ENCODE measurements at regions not wholly inside any gene's neighbourhood (a gene's known extent, or its start where the extent isn't known, plus 50 kb on each side); places are given as distances from the start of the nearest gene placed in this dataset.

DNA sequence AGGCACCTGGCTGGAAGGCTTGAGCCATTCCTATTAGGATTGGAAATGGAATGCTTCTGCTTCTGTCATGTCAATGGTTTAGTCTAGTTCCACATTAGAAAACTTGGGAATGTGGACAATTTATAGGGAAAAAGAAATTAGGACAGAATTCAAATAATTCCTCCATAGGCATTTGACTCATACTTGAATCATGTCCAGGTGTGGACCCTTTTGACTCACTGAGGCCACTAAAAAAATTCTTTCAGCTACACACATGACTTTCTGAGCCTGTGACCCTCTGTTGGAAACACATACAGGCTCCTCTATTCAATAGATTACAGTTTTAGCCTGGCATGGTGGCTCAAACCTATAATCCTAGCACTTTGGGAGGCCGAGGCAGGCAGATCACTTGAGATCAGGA is 100.5 kb downstream of the RASSF10 start:
- WGBS (ENCODE audit: low lambda C conversion rate): 63% methylated on average over 1 of the region's 1 CpG
- no peaks in the 10 kb centered on the region for H3K9me3 ChIP-seq
- H2AFZ ChIP-seq (ENCODE audit: low read depth): no peak overlapping the region
- no peak for TF ChIP-seq EZH2phosphoT487 (IDR thresholded peaks at IDR 0.05; ENCODE audit: borderline replicate concordance, low read depth)
- no peak for TF ChIP-seq YY1 (IDR thresholded peaks at IDR 0.05; ENCODE audit: low read depth)
- no peak for TF ChIP-seq EP300 (IDR thresholded peaks at IDR 0.05; ENCODE audit: borderline replicate concordance in 1 of 2, low read depth in 1 of 2, low read length in 1 of 2)
- no peak for TF ChIP-seq GATA2 (CRISPR knock-in tag; IDR thresholded peaks at IDR 0.05)
- no peak for TF ChIP-seq ELF1 (IDR thresholded peaks at IDR 0.05)
- TF ChIP-seq TEAD4 (IDR thresholded peaks at IDR 0.05; ENCODE audit: borderline replicate concordance, insufficient read depth): no peak
- TF ChIP-seq TCF12 (IDR thresholded peaks at IDR 0.05): no peak
- TF ChIP-seq NFIC (IDR thresholded peaks at IDR 0.05; ENCODE audit: borderline replicate concordance): no peak
- no peak for TF ChIP-seq MEF2A (IDR thresholded peaks at IDR 0.05; ENCODE audit: borderline replicate concordance, low read depth)
- TF ChIP-seq RFX5 (IDR thresholded peaks at IDR 0.05; ENCODE audit: low read length): no peak
- no peak for TF ChIP-seq SMC3 (IDR thresholded peaks at IDR 0.05; ENCODE audit: low read depth, low read length)
- TF ChIP-seq CHD2 (IDR thresholded peaks at IDR 0.05; ENCODE audit: low read length, partially characterized antibody): no peak
- TF ChIP-seq JUND (IDR thresholded peaks at IDR 0.05): no peak
- no peak for TF ChIP-seq RAD21 (IDR thresholded peaks at IDR 0.05; ENCODE audit: low read length)
- TF ChIP-seq, protein P1, sequence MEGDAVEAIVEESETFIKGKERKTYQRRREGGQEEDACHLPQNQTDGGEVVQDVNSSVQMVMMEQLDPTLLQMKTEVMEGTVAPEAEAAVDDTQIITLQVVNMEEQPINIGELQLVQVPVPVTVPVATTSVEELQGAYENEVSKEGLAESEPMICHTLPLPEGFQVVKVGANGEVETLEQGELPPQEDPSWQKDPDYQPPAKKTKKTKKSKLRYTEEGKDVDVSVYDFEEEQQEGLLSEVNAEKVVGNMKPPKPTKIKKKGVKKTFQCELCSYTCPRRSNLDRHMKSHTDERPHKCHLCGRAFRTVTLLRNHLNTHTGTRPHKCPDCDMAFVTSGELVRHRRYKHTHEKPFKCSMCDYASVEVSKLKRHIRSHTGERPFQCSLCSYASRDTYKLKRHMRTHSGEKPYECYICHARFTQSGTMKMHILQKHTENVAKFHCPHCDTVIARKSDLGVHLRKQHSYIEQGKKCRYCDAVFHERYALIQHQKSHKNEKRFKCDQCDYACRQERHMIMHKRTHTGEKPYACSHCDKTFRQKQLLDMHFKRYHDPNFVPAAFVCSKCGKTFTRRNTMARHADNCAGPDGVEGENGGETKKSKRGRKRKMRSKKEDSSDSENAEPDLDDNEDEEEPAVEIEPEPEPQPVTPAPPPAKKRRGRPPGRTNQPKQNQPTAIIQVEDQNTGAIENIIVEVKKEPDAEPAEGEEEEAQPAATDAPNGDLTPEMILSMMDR (IDR thresholded peaks at IDR 0.05): no peak
- TF ChIP-seq FOXJ3 (CRISPR knock-in tag; IDR thresholded peaks at IDR 0.05): no peak
- TF ChIP-seq, protein P2, sequence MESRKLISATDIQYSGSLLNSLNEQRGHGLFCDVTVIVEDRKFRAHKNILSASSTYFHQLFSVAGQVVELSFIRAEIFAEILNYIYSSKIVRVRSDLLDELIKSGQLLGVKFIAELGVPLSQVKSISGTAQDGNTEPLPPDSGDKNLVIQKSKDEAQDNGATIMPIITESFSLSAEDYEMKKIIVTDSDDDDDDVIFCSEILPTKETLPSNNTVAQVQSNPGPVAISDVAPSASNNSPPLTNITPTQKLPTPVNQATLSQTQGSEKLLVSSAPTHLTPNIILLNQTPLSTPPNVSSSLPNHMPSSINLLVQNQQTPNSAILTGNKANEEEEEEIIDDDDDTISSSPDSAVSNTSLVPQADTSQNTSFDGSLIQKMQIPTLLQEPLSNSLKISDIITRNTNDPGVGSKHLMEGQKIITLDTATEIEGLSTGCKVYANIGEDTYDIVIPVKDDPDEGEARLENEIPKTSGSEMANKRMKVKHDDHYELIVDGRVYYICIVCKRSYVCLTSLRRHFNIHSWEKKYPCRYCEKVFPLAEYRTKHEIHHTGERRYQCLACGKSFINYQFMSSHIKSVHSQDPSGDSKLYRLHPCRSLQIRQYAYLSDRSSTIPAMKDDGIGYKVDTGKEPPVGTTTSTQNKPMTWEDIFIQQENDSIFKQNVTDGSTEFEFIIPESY (IDR thresholded peaks at IDR 0.05; ENCODE audit: borderline replicate concordance, low read depth): no peak
- H3K79me2 ChIP-seq (ENCODE audit: insufficient read depth): no peaks in the 10 kb centered on the region
- H3K27ac ChIP-seq (ENCODE audit: low read depth in 2 of 2, low read length in 1 of 2): no peak overlapping the region
- DNase-seq: no peak
- H3K9me2 ChIP-seq: no peaks in the 10 kb centered on the region
- H3K4me1 ChIP-seq (ENCODE audit: control insufficient read depth in 1 of 2, insufficient read depth in 2 of 2, low read depth in 1 of 2, low read length in 1 of 2): peaks cover 0 to 23% of the 10 kb centered on the region in 2 experiments; a peak in 2 of 4 replicates
- H3K27me3 ChIP-seq (ENCODE audit: insufficient read depth): no peaks in the 10 kb centered on the region
- H3F3A ChIP-seq (replicated peaks; ENCODE audit: insufficient read depth): no peaks in the 10 kb centered on the region
- no peak overlapping the region for H3K9ac ChIP-seq
- H3K4me3 ChIP-seq (ENCODE audit: low read depth in 2 of 2, low read length in 1 of 2): no peak overlapping the region
- H3K36me3 ChIP-seq (replicated peaks in 1 of 2; ENCODE audit: control insufficient read depth in 1 of 2, insufficient read depth in 2 of 2, low read length in 1 of 2): no peaks in the 10 kb centered on the region
- H3K4me2 ChIP-seq: no peak overlapping the region
- ChIA-PET POLR2A (no interaction called here), CTCF (interaction anchor here (1.3 to 1.6 kb wide), 2 partner anchors 9 to 145 kb away, joined by 3 to 7 read pairs; no protein-coding TSS in a partner anchor)
- H4K20me1 ChIP-seq (ENCODE audit: insufficient read depth): no peaks in the 10 kb centered on the region

Data from SK-N-SH (cell line).